SK-N-SH treated with all-trans-retinoic acid at 6 μM for 48 hours (cell line): ENCODE measurements at regions not wholly inside any gene's neighbourhood (a gene's known extent, or its start where the extent isn't known, plus 50 kb on each side); places are given as distances from the start of the nearest gene placed in this dataset.

Experiments
- ATAC-seq: fragments of 200-7000 bp; cut with Tn5 transposase; 3 replicates; pipeline ENCODE4 v1.9.1; 2020; ENCODE audit warnings: mild to moderate bottlenecking, moderate library complexity
- ARNTL ChIP-seq: fragments of 450-650 bp; formaldehyde crosslinking; IDR thresholded peaks from 2 replicates; pipeline ENCODE4 v1.5.0; 2020; ENCODE audit warnings: low read depth, mild to moderate bottlenecking, moderate library complexity, borderline replicate concordance
- BACH2 ChIP-seq: fragments of 250-450 bp; sonication (Bioruptor Pico); IDR thresholded peaks from 2 replicates; pipeline ENCODE4 v1.9.0; 2021; ENCODE audit warnings: mild to moderate bottlenecking, borderline replicate concordance
- CSDC2 ChIP-seq: fragments of 250-450 bp; sonication (Bioruptor Pico); IDR thresholded peaks from 2 replicates; pipeline ENCODE4 v1.5.0; 2020; ENCODE audit warnings: mild to moderate bottlenecking, moderate library complexity
- CSRNP3 ChIP-seq: fragments of 250-450 bp; sonication (Bioruptor Pico); IDR thresholded peaks from 2 replicates; pipeline ENCODE4 v1.5.1; 2021; ENCODE audit warnings: mild to moderate bottlenecking, moderate library complexity
- ESRRG ChIP-seq: fragments of 250-450 bp; sonication (Bioruptor Pico); IDR thresholded peaks from 2 replicates; pipeline ENCODE4 v1.6.1; 2021; ENCODE audit warnings: mild to moderate bottlenecking
- GLIS3 ChIP-seq: fragments of 250-450 bp; sonication (Bioruptor Pico); IDR thresholded peaks from 2 replicates; pipeline ENCODE4 v1.5.0; 2020; ENCODE audit warnings: mild to moderate bottlenecking, moderate library complexity
- ISL1 ChIP-seq: fragments of 250-450 bp; sonication (Bioruptor Pico); IDR thresholded peaks from 2 replicates; pipeline ENCODE4 v2.1.2; 2022; ENCODE audit warnings: mild to moderate bottlenecking, moderate library complexity
- OSR1 ChIP-seq: fragments of 250-450 bp; sonication (Bioruptor Pico); IDR thresholded peaks from 2 replicates; pipeline ENCODE4 v1.8.0; 2022; ENCODE audit warnings: moderate library complexity, mild to moderate bottlenecking, inconsistent platforms
- PATZ1 ChIP-seq: fragments of 250-450 bp; sonication (Bioruptor Pico); IDR thresholded peaks from 2 replicates; pipeline ENCODE4 v1.8.0; 2020; ENCODE audit warnings: mild to moderate bottlenecking, moderate library complexity, borderline replicate concordance
- PPARA ChIP-seq: fragments of 250-450 bp; sonication (Bioruptor Pico); IDR thresholded peaks from 2 replicates; pipeline ENCODE4 v1.5.0; 2020; ENCODE audit warnings: mild to moderate bottlenecking, borderline replicate concordance
- RARB ChIP-seq: fragments of 250-450 bp; sonication (Bioruptor Pico); IDR thresholded peaks from 2 replicates; pipeline ENCODE4 v1.8.0; 2021; ENCODE audit warnings: mild to moderate bottlenecking, moderate library complexity
- TCF4 ChIP-seq: fragments of 250-450 bp; sonication (Bioruptor Pico); IDR thresholded peaks from 2 replicates; pipeline ENCODE4 v1.8.0; 2021; ENCODE audit warnings: mild to moderate bottlenecking, moderate library complexity, borderline replicate concordance
- TOX ChIP-seq: fragments of 250-450 bp; sonication (Bioruptor Pico); IDR thresholded peaks from 2 replicates; pipeline ENCODE4 v1.8.0; 2021; ENCODE audit warnings: mild to moderate bottlenecking, moderate library complexity, borderline replicate concordance
- ZC3H10 ChIP-seq: fragments of 250-450 bp; sonication (Bioruptor Pico); IDR thresholded peaks from 2 replicates; pipeline ENCODE4 v1.5.1; 2021; ENCODE audit warnings: mild to moderate bottlenecking, moderate library complexity
- ZFP3 ChIP-seq: fragments of 250-450 bp; sonication (Bioruptor Pico); IDR thresholded peaks from 2 replicates; pipeline ENCODE4 v1.5.0; 2020; ENCODE audit warnings: mild to moderate bottlenecking, moderate library complexity
- ZFP30 ChIP-seq: fragments of 450-650 bp; formaldehyde crosslinking; IDR thresholded peaks from 2 replicates; pipeline ENCODE4 v1.5.0; 2022; ENCODE audit warnings: mild to moderate bottlenecking, moderate library complexity
- ZNF565 ChIP-seq: fragments of 450-650 bp; formaldehyde crosslinking; conservative IDR thresholded peaks from 2 replicates; pipeline ENCODE4 v1.5.0; 2020; ENCODE audit warnings: low read depth, mild to moderate bottlenecking, moderate library complexity
- ZNF70 ChIP-seq: fragments of 450-650 bp; formaldehyde crosslinking; IDR thresholded peaks from 2 replicates; pipeline ENCODE4 v1.5.0; 2020; ENCODE audit warnings: mild to moderate bottlenecking, moderate library complexity
- TF ChIP-seq, protein P1 (sequence below): fragments of 250-450 bp; sonication (Bioruptor Pico); IDR thresholded peaks from 2 replicates; pipeline ENCODE4 v1.8.0; 2021; ENCODE audit warnings: low read depth, mild to moderate bottlenecking, moderate library complexity, borderline replicate concordance
- TF ChIP-seq, protein P2 (sequence below): fragments of 250-450 bp; sonication (Bioruptor Pico); IDR thresholded peaks from 2 replicates; pipeline ENCODE4 v1.5.0; 2020; ENCODE audit warnings: mild to moderate bottlenecking, moderate library complexity
- TF ChIP-seq, protein P3 (sequence below): fragments of 250-450 bp; sonication (Bioruptor Pico); IDR thresholded peaks from 2 replicates; pipeline ENCODE4 v1.5.1; 2020; ENCODE audit warnings: low read depth, mild to moderate bottlenecking, moderate library complexity

DNA sequence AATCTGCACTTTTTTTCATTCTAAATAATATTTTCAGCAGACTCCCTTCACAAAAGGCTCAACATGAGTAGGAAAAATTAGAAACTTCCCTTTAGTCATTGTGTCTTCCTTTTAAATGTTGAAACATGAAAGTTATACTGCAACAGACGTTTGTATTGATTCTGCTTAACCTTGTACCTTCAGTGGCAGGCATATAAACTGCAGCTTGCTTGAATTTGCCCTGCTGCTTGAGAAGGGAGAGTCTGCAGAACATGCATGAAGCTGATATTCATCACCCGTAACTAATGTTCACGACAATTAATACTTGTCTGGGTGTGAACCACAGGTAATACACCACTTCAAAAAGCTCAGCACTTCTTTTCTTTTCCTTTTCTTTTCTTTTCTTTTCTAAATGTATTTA, 294.7 kb upstream of the LRP1B start:
- TF ChIP-seq, protein P1, sequence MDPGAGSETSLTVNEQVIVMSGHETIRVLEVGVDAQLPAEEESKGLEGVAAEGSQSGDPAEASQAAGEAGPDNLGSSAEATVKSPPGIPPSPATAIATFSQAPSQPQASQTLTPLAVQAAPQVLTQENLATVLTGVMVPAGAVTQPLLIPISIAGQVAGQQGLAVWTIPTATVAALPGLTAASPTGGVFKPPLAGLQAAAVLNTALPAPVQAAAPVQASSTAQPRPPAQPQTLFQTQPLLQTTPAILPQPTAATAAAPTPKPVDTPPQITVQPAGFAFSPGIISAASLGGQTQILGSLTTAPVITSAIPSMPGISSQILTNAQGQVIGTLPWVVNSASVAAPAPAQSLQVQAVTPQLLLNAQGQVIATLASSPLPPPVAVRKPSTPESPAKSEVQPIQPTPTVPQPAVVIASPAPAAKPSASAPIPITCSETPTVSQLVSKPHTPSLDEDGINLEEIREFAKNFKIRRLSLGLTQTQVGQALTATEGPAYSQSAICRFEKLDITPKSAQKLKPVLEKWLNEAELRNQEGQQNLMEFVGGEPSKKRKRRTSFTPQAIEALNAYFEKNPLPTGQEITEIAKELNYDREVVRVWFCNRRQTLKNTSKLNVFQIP, result no peak
- TF ChIP-seq TOX (CRISPR knock-in tag), result no peak
- no peak for TF ChIP-seq PATZ1
- no peak for TF ChIP-seq RARB (CRISPR knock-in tag)
- TF ChIP-seq, protein P2, sequence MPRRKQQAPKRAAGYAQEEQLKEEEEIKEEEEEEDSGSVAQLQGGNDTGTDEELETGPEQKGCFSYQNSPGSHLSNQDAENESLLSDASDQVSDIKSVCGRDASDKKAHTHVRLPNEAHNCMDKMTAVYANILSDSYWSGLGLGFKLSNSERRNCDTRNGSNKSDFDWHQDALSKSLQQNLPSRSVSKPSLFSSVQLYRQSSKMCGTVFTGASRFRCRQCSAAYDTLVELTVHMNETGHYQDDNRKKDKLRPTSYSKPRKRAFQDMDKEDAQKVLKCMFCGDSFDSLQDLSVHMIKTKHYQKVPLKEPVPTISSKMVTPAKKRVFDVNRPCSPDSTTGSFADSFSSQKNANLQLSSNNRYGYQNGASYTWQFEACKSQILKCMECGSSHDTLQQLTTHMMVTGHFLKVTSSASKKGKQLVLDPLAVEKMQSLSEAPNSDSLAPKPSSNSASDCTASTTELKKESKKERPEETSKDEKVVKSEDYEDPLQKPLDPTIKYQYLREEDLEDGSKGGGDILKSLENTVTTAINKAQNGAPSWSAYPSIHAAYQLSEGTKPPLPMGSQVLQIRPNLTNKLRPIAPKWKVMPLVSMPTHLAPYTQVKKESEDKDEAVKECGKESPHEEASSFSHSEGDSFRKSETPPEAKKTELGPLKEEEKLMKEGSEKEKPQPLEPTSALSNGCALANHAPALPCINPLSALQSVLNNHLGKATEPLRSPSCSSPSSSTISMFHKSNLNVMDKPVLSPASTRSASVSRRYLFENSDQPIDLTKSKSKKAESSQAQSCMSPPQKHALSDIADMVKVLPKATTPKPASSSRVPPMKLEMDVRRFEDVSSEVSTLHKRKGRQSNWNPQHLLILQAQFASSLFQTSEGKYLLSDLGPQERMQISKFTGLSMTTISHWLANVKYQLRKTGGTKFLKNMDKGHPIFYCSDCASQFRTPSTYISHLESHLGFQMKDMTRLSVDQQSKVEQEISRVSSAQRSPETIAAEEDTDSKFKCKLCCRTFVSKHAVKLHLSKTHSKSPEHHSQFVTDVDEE (CRISPR knock-in tag), result no peak
- TF ChIP-seq ZNF565 (CRISPR knock-in tag), result no peak
- no peak for TF ChIP-seq ZNF70
- TF ChIP-seq OSR1, result no peak
- TF ChIP-seq CSRNP3 (CRISPR knock-in tag), result no peak
- no peak for TF ChIP-seq ZFP3 (CRISPR knock-in tag)
- no peak for TF ChIP-seq ZC3H10 (CRISPR knock-in tag)
- no peak for TF ChIP-seq ISL1 (CRISPR knock-in tag)

GRCh38 chr2:142423603-142424002, 292.8 kb upstream of the LRP1B start:
- no peak for ATAC-seq
- TF ChIP-seq, protein P2 (CRISPR knock-in tag), result no peak
- no peak for TF ChIP-seq TCF4 (CRISPR knock-in tag)
- TF ChIP-seq, protein P3, sequence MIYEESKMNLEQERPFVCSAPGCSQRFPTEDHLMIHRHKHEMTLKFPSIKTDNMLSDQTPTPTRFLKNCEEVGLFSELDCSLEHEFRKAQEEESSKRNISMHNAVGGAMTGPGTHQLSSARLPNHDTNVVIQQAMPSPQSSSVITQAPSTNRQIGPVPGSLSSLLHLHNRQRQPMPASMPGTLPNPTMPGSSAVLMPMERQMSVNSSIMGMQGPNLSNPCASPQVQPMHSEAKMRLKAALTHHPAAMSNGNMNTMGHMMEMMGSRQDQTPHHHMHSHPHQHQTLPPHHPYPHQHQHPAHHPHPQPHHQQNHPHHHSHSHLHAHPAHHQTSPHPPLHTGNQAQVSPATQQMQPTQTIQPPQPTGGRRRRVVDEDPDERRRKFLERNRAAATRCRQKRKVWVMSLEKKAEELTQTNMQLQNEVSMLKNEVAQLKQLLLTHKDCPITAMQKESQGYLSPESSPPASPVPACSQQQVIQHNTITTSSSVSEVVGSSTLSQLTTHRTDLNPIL (CRISPR knock-in tag), result no peak
- TF ChIP-seq ZNF565 (CRISPR knock-in tag), result no peak
- no peak for TF ChIP-seq TOX (CRISPR knock-in tag)
- no peak for TF ChIP-seq ESRRG (CRISPR knock-in tag)
- TF ChIP-seq OSR1, result no peak
- no peak for TF ChIP-seq ZFP30 (CRISPR knock-in tag)
- no peak for TF ChIP-seq CSDC2 (CRISPR knock-in tag)
- TF ChIP-seq CSRNP3 (CRISPR knock-in tag), result no peak
- no peak for TF ChIP-seq GLIS3 (CRISPR knock-in tag)
- TF ChIP-seq ZNF70, result no peak
- no peak for TF ChIP-seq BACH2 (CRISPR knock-in tag)
- no peak for TF ChIP-seq ZC3H10 (CRISPR knock-in tag)
- no peak for TF ChIP-seq ZFP3 (CRISPR knock-in tag)
- no peak for TF ChIP-seq PPARA (CRISPR knock-in tag)
- TF ChIP-seq ARNTL (CRISPR knock-in tag), result no peak

More for the DNA sequence above, 294.7 kb upstream of the LRP1B start:
- peak; percentile 96 for ATAC-seq
